GM12878 (cell line): ENCODE measurements at regions not wholly inside any gene's neighbourhood (a gene's known extent, or its start where the extent isn't known, plus 50 kb on each side); places are given as distances from the start of the nearest gene placed in this dataset.

Experiments
- CREB1 ChIP-seq: IDR thresholded peaks from 2 replicates; pipeline ENCODE4 v1.6.1; 2012; ENCODE audit warnings: low read depth, mild to moderate bottlenecking, inconsistent platforms
- DPF2 ChIP-seq: fragments of 450-650 bp; IDR thresholded peaks from 2 replicates; pipeline ENCODE4 v1.6.1; 2017; ENCODE audit warnings: mild to moderate bottlenecking
- KAT2A ChIP-seq: conservative IDR thresholded peaks from 2 replicates; pipeline ENCODE4 v1.6.1; 2011; ENCODE audit warnings: low read depth, low read length; ENCODE audit not compliant: control insufficient read depth
- NFYB ChIP-seq: IDR thresholded peaks from 2 replicates; pipeline ENCODE4 v1.6.1; 2011; ENCODE audit warnings: low read depth, mild to moderate bottlenecking, low read length, improper control_type of control experiment, moderate library complexity; ENCODE audit not compliant: insufficient read depth
- TF ChIP-seq, protein P1 (sequence below): fragments of 450-650 bp; formaldehyde crosslinking; IDR thresholded peaks from 2 replicates; pipeline ENCODE4 v1.4.0; 2020; ENCODE audit warnings: mild to moderate bottlenecking, moderate library complexity
- TF ChIP-seq, protein P2 (sequence below): fragments of 450-650 bp; IDR thresholded peaks from 2 replicates; pipeline ENCODE4 v1.6.1; 2017; ENCODE audit warnings: mild to moderate bottlenecking, moderate library complexity
- TF ChIP-seq, protein P3 (sequence below): fragments of 450-650 bp; IDR thresholded peaks from 2 replicates; pipeline ENCODE4 v1.6.1; 2014; ENCODE audit warnings: mild to moderate bottlenecking

DNA sequence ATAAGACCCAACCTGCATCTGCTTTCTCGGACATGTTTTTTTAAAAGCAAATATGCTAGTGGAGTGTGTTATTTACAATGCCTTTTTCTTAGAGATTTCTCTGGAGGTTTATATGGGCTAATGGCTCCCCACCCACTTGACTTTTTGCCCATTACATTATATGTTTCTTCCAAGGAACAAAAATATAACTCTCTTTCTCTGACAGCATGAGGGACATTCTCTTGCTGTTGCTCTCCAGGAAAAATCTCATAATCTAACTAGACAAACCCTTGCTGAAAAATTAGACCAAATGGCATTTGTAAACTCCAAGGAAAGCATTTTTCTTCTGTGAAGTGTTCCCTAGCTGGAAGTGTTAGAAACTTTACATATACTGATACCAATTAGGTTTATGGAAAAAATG lies 213.7 kb downstream of the PRL start (continued):
- TF ChIP-seq, protein P1, sequence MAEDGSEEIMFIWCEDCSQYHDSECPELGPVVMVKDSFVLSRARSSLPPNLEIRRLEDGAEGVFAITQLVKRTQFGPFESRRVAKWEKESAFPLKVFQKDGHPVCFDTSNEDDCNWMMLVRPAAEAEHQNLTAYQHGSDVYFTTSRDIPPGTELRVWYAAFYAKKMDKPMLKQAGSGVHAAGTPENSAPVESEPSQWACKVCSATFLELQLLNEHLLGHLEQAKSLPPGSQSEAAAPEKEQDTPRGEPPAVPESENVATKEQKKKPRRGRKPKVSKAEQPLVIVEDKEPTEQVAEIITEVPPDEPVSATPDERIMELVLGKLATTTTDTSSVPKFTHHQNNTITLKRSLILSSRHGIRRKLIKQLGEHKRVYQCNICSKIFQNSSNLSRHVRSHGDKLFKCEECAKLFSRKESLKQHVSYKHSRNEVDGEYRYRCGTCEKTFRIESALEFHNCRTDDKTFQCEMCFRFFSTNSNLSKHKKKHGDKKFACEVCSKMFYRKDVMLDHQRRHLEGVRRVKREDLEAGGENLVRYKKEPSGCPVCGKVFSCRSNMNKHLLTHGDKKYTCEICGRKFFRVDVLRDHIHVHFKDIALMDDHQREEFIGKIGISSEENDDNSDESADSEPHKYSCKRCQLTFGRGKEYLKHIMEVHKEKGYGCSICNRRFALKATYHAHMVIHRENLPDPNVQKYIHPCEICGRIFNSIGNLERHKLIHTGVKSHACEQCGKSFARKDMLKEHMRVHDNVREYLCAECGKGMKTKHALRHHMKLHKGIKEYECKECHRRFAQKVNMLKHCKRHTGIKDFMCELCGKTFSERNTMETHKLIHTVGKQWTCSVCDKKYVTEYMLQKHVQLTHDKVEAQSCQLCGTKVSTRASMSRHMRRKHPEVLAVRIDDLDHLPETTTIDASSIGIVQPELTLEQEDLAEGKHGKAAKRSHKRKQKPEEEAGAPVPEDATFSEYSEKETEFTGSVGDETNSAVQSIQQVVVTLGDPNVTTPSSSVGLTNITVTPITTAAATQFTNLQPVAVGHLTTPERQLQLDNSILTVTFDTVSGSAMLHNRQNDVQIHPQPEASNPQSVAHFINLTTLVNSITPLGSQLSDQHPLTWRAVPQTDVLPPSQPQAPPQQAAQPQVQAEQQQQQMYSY (CRISPR knock-in tag): no peak
- TF ChIP-seq, protein P2, sequence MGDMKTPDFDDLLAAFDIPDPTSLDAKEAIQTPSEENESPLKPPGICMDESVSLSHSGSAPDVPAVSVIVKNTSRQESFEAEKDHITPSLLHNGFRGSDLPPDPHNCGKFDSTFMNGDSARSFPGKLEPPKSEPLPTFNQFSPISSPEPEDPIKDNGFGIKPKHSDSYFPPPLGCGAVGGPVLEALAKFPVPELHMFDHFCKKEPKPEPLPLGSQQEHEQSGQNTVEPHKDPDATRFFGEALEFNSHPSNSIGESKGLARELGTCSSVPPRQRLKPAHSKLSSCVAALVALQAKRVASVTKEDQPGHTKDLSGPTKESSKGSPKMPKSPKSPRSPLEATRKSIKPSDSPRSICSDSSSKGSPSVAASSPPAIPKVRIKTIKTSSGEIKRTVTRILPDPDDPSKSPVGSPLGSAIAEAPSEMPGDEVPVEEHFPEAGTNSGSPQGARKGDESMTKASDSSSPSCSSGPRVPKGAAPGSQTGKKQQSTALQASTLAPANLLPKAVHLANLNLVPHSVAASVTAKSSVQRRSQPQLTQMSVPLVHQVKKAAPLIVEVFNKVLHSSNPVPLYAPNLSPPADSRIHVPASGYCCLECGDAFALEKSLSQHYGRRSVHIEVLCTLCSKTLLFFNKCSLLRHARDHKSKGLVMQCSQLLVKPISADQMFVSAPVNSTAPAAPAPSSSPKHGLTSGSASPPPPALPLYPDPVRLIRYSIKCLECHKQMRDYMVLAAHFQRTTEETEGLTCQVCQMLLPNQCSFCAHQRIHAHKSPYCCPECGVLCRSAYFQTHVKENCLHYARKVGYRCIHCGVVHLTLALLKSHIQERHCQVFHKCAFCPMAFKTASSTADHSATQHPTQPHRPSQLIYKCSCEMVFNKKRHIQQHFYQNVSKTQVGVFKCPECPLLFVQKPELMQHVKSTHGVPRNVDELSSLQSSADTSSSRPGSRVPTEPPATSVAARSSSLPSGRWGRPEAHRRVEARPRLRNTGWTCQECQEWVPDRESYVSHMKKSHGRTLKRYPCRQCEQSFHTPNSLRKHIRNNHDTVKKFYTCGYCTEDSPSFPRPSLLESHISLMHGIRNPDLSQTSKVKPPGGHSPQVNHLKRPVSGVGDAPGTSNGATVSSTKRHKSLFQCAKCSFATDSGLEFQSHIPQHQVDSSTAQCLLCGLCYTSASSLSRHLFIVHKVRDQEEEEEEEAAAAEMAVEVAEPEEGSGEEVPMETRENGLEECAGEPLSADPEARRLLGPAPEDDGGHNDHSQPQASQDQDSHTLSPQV: no peak
- TF ChIP-seq DPF2 (no peak), KAT2A (no peak), NFYB (no peak), CREB1 (no peak)
- TF ChIP-seq, protein P3, sequence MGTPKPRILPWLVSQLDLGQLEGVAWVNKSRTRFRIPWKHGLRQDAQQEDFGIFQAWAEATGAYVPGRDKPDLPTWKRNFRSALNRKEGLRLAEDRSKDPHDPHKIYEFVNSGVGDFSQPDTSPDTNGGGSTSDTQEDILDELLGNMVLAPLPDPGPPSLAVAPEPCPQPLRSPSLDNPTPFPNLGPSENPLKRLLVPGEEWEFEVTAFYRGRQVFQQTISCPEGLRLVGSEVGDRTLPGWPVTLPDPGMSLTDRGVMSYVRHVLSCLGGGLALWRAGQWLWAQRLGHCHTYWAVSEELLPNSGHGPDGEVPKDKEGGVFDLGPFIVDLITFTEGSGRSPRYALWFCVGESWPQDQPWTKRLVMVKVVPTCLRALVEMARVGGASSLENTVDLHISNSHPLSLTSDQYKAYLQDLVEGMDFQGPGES: no peak
